ENCODE measurements at regions not wholly inside any gene's neighbourhood (a gene's known extent, or its start where the extent isn't known, plus 50 kb on each side); places are given as distances from the start of the nearest gene placed in this dataset.

DNA sequence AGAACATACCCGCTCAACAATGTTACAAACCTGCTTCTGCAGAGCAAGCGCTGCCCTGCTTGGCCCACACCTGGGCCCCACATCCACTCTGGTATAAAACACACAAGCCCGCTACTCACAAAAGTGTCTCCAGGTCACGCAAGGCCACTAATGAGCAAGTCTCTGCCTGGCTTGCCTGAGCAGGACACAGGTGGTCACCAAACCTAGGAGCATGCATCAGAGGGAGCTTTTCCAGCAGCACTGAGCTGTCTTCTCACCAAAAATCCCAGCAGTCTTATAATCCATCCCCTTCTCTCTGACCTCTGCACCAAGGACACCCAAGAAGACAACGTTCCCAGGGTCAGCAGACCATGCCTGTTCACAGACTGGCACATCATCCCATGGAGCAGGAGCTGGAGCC is 100.8 kb downstream of the DLL1 start:
- H3K4me3 ChIP-seq: no peak overlapping the region
- H3K27ac ChIP-seq: no peak overlapping the region
- peaks cover 0 to 12% (median 9%) of the 10 kb centered on the region in 10 experiments; a peak in 15 of 20 replicates for H3K4me1 ChIP-seq
- H3K9ac ChIP-seq: no peak overlapping the region
- H3K27me3 ChIP-seq: no peaks in the 10 kb centered on the region
- H3K9me3 ChIP-seq (replicated peaks in 1 of 11): peaks cover 17 to 22% (median 20%) of the 10 kb centered on the region in 11 experiments
- no peaks in the 10 kb centered on the region for H3K36me3 ChIP-seq
- no peaks in the 10 kb centered on the region for H4K20me1 ChIP-seq
- no peak for TF ChIP-seq Cebpa-rat (IDR thresholded peaks at IDR 0.05)
- no peak overlapping the region for H3K4me2 ChIP-seq

DNA sequence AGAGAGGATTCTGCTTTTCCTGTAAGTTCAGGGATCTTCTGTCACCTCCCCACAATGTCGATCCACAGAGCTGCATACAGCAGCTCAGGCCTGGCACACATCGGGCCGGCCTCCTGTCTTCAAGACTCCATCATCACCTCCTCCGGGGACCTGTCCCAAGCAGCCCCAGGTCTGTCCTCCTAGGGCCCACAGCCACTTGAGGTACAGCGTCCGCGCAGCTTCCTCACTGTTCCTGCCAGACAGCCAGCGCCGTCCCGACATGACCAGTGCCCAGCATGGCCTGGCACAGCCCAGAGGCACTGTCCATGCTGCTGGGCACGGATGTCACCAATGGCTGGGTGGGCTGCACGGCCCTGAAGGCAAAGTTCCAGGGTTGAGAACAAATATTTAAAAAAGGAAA is 101.6 kb downstream of the DLL1 start:
- peaks cover 0 to 12% (median 9%) of the 10 kb centered on the region in 10 experiments; a peak in 15 of 20 replicates for H3K4me1 ChIP-seq
- TF ChIP-seq Cebpa-rat (IDR thresholded peaks at IDR 0.05): no peak
- no peak overlapping the region for H3K4me3 ChIP-seq
- no peaks in the 10 kb centered on the region for H3K27me3 ChIP-seq
- H3K9me3 ChIP-seq (replicated peaks in 1 of 11): peaks cover 10 to 15% (median 13%) of the 10 kb centered on the region in 11 experiments; a peak in 21 of 22 replicates
- H3K9ac ChIP-seq: no peak overlapping the region
- H4K20me1 ChIP-seq: no peaks in the 10 kb centered on the region
- no peak overlapping the region for H3K4me2 ChIP-seq
- no peak overlapping the region for H3K27ac ChIP-seq
- H3K36me3 ChIP-seq: no peaks in the 10 kb centered on the region

DNA sequence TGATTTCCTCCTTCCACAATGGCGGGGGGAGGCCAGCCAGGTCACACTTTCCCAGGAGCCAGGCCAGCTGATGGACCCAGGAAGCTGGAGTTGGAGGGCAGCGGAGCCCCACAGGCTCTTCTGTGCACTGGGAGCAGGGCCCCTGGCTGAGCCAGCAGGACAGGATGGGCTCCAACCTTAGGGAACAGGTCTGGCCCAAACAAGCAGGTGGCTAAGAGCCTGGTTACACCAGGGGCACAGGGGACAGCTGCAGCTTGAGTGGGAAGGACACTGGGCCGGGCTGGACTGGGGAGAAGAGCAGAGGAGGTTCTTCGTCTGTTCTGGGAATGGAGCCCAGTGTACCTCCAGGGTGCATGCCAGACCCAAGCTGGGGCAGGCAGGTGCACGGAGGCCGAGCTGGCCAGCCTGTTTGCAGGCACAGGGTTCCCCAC is 102.3 kb downstream of the DLL1 start:
- Histone ChIP-seq H3K9me3 (replicated peaks in 1 of 11) (peaks cover 5 to 8% (median 6%) of the 10 kb centered on the region in 11 experiments; a peak in 19 of 22 replicates), H3K27me3 (no peaks in the 10 kb centered on the region), H3K27ac (no peak overlapping the region), H3K4me3 (no peak overlapping the region), H3K4me1 (peaks cover 0 to 12% (median 9%) of the 10 kb centered on the region in 10 experiments; a peak in 15 of 20 replicates), H3K36me3 (no peaks in the 10 kb centered on the region), H3K9ac (no peak overlapping the region), H3K4me2 (no peak overlapping the region), H4K20me1 (no peaks in the 10 kb centered on the region)
- TF ChIP-seq Cebpa-rat (IDR thresholded peaks at IDR 0.05): no peak

DNA sequence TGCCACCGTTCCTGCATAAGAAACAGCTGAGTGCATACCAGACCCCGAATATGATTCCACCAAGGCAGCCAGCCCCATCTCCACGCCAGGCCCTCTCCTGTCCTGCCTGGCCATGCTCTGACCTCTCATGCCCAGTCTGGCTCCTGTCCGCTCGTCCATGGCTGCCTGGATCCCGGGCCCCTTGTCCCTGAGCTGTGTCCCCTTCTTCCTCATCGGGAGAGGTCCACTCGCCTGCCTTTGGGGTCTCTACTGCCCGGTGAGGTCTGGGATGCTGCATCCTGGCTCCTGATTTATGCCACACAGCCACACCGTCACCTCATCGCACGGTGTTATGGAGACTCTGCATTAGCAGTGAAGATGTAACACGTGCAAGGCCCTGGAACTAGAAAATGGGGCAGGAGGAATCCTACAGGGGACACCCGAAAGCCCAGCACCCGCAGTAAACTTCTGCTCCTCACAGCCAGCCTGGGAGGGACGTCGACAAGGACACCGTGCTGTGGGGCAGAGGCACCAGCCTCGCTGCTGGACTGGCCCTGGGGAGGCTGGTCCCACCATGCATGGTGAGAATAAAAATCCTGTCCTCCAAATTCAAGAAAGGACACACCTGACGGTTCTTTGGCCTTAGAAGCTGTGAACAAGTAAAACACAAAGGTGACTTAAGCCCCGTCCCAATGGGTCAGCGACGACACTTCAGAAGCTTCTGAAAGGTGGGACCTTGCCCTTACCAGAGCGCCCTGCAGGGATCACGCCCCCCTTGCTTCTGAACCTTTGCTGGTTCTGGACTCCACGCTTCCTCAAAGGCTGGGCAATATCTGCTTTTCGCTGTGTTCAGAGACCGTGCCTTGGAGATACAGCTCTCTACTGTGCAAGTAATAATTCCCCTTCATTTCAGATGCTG is 103.0 kb downstream of the DLL1 start:
- peaks cover 0 to 3% (median 0%) of the 10 kb centered on the region in 11 experiments; a peak in 7 of 22 replicates for H3K9me3 ChIP-seq (replicated peaks in 1 of 11)
- no peaks in the 10 kb centered on the region for H3K27me3 ChIP-seq
- H3K36me3 ChIP-seq: no peaks in the 10 kb centered on the region
- no peak overlapping the region for H3K27ac ChIP-seq
- H3K4me1 ChIP-seq: peaks cover 0 to 12% (median 9%) of the 10 kb centered on the region in 10 experiments; a peak in 15 of 20 replicates
- H3K4me2 ChIP-seq: no peak overlapping the region
- H4K20me1 ChIP-seq: no peaks in the 10 kb centered on the region
- no peak overlapping the region for H3K9ac ChIP-seq
- no peak for TF ChIP-seq Cebpa-rat (IDR thresholded peaks at IDR 0.05)
- H3K4me3 ChIP-seq: no peak overlapping the region

DNA sequence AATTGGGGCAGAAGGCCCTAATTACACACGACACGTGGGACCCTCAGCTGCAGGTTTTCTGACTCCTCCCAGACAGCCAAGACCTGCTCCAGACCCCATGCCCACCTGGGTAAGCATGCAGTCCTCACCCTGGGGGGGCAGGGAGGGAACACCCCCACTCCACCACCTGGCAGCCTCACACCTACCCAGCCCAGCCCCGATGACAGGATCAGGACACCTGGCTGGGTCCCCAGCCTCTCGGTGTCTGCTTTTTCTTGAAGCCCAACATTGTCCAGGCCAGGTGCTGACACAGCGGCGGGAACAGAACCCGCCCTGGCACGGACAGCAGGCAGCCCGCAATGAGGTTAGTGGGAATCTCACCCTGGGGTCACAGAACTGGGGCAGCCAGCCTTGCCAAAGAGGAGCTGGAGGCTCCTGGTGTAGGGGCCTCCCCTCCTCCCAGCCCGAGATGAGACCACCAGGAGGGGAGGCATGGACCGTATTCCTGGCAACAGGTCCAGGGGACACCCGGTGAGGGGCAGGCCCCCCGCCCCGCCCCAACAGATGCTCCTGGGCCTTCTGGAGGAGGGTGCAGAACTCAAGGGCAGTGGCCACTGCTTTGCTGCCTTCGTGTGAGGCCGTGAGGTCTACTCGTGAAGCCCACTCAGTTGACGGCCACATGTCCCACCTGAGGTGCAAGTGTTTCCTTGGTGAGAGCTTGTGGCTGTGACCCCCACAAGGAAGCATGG is 103.8 kb downstream of the DLL1 start:
- peak overlapping the region in 2 of 11 experiments; percentile 25 to 29; a peak in 1 of 22 replicates for H3K4me2 ChIP-seq
- H3K4me1 ChIP-seq: peaks cover 0 to 12% (median 9%) of the 10 kb centered on the region in 10 experiments; a peak in 15 of 20 replicates
- H3K9me3 ChIP-seq (replicated peaks in 1 of 11): peaks cover 0 to 6% (median 0%) of the 10 kb centered on the region in 11 experiments; a peak in 8 of 22 replicates
- no peak overlapping the region for H3K27ac ChIP-seq
- TF ChIP-seq Cebpa-rat (IDR thresholded peaks at IDR 0.05): no peak
- no peaks in the 10 kb centered on the region for H3K36me3 ChIP-seq
- H3K4me3 ChIP-seq: no peak overlapping the region
- H3K9ac ChIP-seq: no peak overlapping the region
- no peaks in the 10 kb centered on the region for H3K27me3 ChIP-seq
- H4K20me1 ChIP-seq: no peaks in the 10 kb centered on the region

DNA sequence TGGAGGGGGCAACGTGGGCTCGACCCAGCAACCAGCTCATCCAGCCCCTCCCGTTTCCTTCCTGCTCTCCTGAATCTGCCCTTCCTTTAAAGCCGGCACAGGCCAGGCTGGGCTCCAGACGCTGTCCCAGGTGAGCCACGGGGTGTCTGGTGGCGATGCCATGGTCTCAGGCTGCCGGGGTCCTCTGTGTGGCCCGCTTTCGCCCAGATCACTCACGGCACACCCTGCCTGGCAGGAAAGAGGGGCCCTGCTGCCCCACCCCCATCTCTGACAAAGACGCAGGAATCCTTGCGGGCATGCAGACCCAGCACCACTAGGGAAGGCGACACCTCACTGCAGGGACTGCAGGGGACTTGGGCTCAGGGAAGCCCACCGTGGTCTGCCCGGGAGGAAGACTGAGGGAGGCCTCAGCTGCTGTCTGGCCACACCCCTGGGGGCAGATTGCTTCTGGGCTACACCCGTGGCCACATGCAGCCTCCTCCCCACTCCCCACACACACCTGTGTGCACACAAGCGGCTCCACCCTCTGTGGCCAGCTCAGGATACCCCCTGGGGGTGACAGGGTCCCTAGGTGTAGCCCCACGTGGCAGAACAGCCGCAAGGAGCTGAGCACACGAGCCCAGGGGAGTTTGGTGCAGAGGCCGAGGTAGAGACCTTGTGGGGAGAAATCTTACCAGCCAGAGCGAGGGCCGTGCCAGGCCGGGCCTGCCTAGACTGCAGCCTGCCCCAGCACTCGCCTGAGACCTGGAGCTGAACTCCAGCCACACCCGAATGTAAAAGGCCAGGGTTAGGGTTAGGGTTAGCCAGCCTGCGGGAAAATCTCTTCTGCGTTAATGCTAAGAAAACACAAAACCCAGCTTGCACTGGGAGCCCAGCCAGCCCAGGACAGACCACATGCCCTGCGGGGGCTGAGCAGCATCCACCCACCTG is 104.6 kb downstream of the DLL1 start:
- Histone ChIP-seq H3K9me3 (replicated peaks in 1 of 11) (peaks cover 0 to 9% (median 0%) of the 10 kb centered on the region in 11 experiments; a peak in 8 of 22 replicates), H3K27me3 (no peaks in the 10 kb centered on the region), H3K27ac (no peak overlapping the region), H3K9ac (no peak overlapping the region; a peak in 1 of 22 replicates), H4K20me1 (no peaks in the 10 kb centered on the region), H3K4me2 (peak overlapping the region in 8 of 11 experiments; percentile 13 to 56 (median 38); a peak in 14 of 22 replicates), H3K4me1 (peaks cover 0 to 12% (median 9%) of the 10 kb centered on the region in 10 experiments; a peak in 15 of 20 replicates), H3K36me3 (no peaks in the 10 kb centered on the region), H3K4me3 (no peak overlapping the region)
- no peak for TF ChIP-seq Cebpa-rat (IDR thresholded peaks at IDR 0.05)

- no peak overlapping the region for H3K4me3 ChIP-seq
- H3K9me3 ChIP-seq (replicated peaks in 1 of 11): peaks cover 0 to 9% (median 0%) of the 10 kb centered on the region in 11 experiments; a peak in 8 of 22 replicates
- H4K20me1 ChIP-seq: no peaks in the 10 kb centered on the region
- H3K4me1 ChIP-seq: peaks cover 0 to 12% (median 9%) of the 10 kb centered on the region in 10 experiments; a peak in 15 of 20 replicates
- TF ChIP-seq Cebpa-rat (IDR thresholded peaks at IDR 0.05): no peak
- H3K9ac ChIP-seq: no peak overlapping the region
- no peaks in the 10 kb centered on the region for H3K27me3 ChIP-seq
- no peak overlapping the region for H3K27ac ChIP-seq
- no peaks in the 10 kb centered on the region for H3K36me3 ChIP-seq
- peak overlapping the region in 4 of 11 experiments; percentile 13 to 49 (median 47); a peak in 4 of 22 replicates for H3K4me2 ChIP-seq
Measured at GRCh38 chr6:170185175-170185978, 105.5 kb downstream of the DLL1 start.
